Tibial nerve (tissue), 4 donors: ENCODE measurements at regions not wholly inside any gene's neighbourhood (a gene's known extent, or its start where the extent isn't known, plus 50 kb on each side); places are given as distances from the start of the nearest gene placed in this dataset.

Experiments
- DNase-seq, 2 donors: peaks; one replicate each; pipeline ENCODE4 v3.0.0-alpha.2; 2019; ENCODE audit warnings: low spot score in 2 of 2
- H3K27ac ChIP-seq, 4 donors: fragments of 200-600 bp; sonication (generic) in 3 of 4; one replicate each; pipeline ENCODE4 v1.5.1; 2017 to 2019; ENCODE audit warnings: mild to moderate bottlenecking in 1 of 4
- H3K27me3 ChIP-seq, 2 donors: fragments of 200-600 bp; sonication (generic) in 1 of 2; one replicate each; pipeline versions ENCODE4 v1.5.1 to v1.6.0; 2017 to 2019
- H3K36me3 ChIP-seq, 3 donors: fragments of 200-600 bp; sonication (generic); one replicate each; pipeline ENCODE4 v1.5.1; 2018 to 2019
- H3K4me1 ChIP-seq, 4 donors: fragments of 200-600 bp; sonication (generic) in 3 of 4; one replicate each; pipeline ENCODE4 v1.5.1; 2017 to 2019
- H3K4me3 ChIP-seq, 4 donors: fragments of 200-600 bp; sonication (generic) in 3 of 4; one replicate each; pipeline ENCODE4 v1.5.1; 2017 to 2019; ENCODE audit warnings: mild to moderate bottlenecking in 1 of 4, moderate library complexity in 1 of 4
- H3K9me3 ChIP-seq, 4 donors: fragments of 200-600 bp; sonication (generic) in 3 of 4; one replicate each; pipeline ENCODE4 v1.5.1; 2017 to 2019
- EP300 ChIP-seq, 2 donors: sonication (generic); formaldehyde crosslinking; IDR thresholded peaks; one replicate each; pipeline ENCODE4 v1.6.1; 2017; ENCODE audit warnings: antibody characterized with exemption in 2 of 2, mild to moderate bottlenecking in 1 of 2
- POLR2A ChIP-seq, 2 donors: fragments of 450-650 bp; IDR thresholded peaks; one replicate each; pipeline ENCODE4 v1.6.1; 2017; ENCODE audit warnings: antibody characterized with exemption in 2 of 2, mild to moderate bottlenecking in 2 of 2, moderate library complexity in 2 of 2
- WGBS, 2 donors: methylation state at CpG; one replicate each; pipeline ENCODE4 v1.1.5; 2018; 5-methylcytosine and 5-hydroxymethylcytosine counted together
- TF ChIP-seq, protein P1 (sequence below), 5 experiments: fragments of 200-600 bp in 3 of 5; fragments of 450-650 bp in 2 of 5; sonication (generic) in 3 of 5; IDR thresholded peaks; one replicate each; pipeline ENCODE4 v1.5.1; 2016 to 2019; ENCODE audit warnings: antibody characterized with exemption in 5 of 5, mild to moderate bottlenecking in 3 of 5, moderate library complexity in 2 of 5

DNA sequence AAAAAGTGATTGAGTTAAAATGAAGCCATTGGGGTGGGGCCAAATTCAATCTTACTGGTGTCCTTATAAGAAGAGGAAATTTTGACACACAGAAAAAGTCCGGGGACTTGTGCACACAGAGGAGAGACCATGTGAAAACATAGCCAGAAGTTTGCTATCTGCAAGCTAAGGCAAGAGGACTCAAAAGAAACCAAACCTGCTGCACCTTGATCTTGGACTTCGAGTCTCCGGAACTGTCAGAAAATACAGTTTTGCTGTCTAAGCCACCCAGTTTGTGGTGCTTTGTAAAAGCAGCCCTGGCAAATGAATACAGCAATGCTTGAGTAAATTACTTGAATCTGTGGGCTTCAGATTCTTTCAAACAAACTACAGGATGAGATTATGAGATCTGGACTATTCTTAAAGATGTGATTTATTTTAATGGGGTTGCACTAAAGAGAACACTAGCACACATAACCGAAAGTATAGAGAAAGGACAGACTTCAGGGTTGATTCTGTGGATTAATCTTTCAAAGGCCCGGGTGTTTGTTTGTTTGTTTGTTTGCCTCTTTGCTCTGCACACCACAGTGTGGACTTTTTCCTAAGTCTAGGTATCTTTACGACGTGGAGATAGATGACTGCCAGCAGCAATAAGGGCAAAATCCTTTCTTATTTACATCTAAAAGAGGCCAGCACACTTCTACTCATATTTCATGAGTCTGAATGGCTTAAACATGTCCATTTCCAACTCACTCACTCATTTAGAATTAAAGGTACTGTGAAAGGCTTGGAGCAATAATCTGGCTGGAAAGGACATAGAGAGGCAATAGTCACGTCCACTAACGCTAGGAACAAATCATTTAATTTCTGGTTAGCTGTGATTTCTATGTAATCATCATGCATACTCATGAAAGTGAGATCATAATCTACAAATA is 53.9 kb upstream of the SSR3 start:
- peaks cover 0 to 25% (median 5%) of the 10 kb centered on the region in 4 donors for H3K4me1 ChIP-seq
- no peak overlapping the region for H3K4me3 ChIP-seq
- TF ChIP-seq, protein P1, sequence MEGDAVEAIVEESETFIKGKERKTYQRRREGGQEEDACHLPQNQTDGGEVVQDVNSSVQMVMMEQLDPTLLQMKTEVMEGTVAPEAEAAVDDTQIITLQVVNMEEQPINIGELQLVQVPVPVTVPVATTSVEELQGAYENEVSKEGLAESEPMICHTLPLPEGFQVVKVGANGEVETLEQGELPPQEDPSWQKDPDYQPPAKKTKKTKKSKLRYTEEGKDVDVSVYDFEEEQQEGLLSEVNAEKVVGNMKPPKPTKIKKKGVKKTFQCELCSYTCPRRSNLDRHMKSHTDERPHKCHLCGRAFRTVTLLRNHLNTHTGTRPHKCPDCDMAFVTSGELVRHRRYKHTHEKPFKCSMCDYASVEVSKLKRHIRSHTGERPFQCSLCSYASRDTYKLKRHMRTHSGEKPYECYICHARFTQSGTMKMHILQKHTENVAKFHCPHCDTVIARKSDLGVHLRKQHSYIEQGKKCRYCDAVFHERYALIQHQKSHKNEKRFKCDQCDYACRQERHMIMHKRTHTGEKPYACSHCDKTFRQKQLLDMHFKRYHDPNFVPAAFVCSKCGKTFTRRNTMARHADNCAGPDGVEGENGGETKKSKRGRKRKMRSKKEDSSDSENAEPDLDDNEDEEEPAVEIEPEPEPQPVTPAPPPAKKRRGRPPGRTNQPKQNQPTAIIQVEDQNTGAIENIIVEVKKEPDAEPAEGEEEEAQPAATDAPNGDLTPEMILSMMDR (IDR thresholded peaks at IDR 0.05) = no peak
- TF ChIP-seq EP300 (IDR thresholded peaks at IDR 0.05) = no peak
- TF ChIP-seq POLR2A (IDR thresholded peaks at IDR 0.05) = no peak
- H3K27me3 ChIP-seq = no peaks in the 10 kb centered on the region
- WGBS, 2 donors = 83 to 87% methylated on average over 9 of the region's 9 CpGs
- DNase-seq = no peak
- no peaks in the 10 kb centered on the region for H3K36me3 ChIP-seq
- H3K9me3 ChIP-seq = no peaks in the 10 kb centered on the region
- H3K27ac ChIP-seq = no peak overlapping the region

DNA sequence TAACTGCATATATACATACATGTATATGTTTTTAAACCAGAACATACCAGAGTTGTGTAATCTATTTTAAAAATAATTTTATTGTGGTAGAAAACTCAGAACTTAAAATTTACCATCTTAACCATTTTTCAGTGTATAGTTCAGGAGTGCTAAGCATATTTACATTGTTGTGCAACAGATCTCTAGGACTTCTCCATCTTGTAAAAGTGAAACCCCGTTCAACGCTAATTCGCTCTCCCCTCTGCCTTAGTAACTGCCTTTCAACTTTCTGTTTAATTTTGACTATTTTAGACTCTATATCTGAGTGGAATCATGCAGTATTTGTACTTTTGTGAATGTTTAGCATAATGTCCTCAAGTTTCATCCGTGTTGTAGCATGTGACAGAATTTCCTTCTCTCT is 51.8 kb upstream of the SSR3 start:
- Histone ChIP-seq H3K4me3 (no peak overlapping the region), H3K4me1 (peaks cover 0 to 25% (median 5%) of the 10 kb centered on the region in 4 donors), H3K27me3 (no peaks in the 10 kb centered on the region), H3K9me3 (no peaks in the 10 kb centered on the region), H3K27ac (peak overlapping the region in 3 of 4 donors; percentile 66 to 88 (median 77)), H3K36me3 (no peaks in the 10 kb centered on the region)
- DNase-seq = no peak
- 77 to 90% methylated on average over 4 of the region's 4 CpGs for WGBS, 2 donors
- no peak for TF ChIP-seq EP300 (IDR thresholded peaks at IDR 0.05)
- TF ChIP-seq POLR2A (IDR thresholded peaks at IDR 0.05) = no peak
- TF ChIP-seq, protein P1 (IDR thresholded peaks at IDR 0.05) = no peak

DNA sequence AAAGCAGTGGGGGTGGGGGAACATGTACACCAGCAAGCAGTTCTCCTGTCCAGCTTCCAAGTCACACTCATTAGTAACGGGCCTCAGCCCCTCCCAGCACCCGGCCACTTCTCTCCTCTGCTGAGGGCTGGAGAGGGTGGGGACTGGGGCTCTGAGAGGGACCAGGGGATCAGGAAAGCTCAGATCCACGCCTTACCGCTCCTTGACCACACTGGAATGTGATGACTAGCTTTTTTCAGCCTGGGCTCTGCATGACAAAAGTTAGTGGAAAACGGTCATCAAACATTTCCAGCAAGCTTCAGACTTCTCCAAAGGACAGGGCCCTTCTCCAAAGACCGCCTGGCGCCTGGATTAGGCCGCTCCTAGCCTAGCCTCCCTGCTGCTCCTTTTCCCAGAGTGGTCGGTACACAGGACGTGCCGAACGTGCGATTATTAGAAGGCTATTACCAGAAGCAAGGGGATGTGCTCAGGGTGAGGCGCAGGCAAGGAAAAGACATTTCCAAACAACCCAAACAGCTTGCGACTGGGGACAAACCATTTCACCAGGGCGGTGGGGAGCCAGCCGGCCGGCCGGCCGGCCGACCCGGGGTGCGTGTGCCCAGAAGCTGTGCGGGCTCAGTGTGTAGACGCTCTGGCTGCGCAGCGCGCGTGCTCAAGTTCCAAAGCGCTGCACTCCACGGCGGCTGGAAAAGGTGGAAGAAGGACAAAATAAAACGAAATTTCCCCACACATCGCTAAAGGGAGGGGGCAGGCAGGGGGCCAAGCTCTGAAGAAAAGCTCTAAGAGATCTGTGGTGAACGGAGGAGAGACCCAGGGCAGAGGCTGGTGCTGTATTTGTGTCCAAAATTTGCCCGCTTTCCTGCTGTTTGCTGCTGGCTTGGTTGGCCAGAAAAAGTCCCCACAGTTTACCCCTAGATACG is 51.0 kb upstream of the SSR3 start:
- Histone ChIP-seq H3K27me3 (no peaks in the 10 kb centered on the region), H3K4me3 (peak overlapping the region; percentile 26 to 55 (median 42)), H3K36me3 (no peaks in the 10 kb centered on the region), H3K9me3 (no peaks in the 10 kb centered on the region), H3K27ac (peak overlapping the region; percentile 50 to 88 (median 72)), H3K4me1 (peaks cover 0 to 25% (median 5%) of the 10 kb centered on the region in 4 donors)
- peak in 1 of 2 donors; percentile 38 for DNase-seq
- WGBS, 2 donors = 3 to 6% methylated on average over 36 to 37 of the region's 37 CpGs
- TF ChIP-seq EP300 (IDR thresholded peaks at IDR 0.05) (peak in 1 of 2 donors; percentile 14), POLR2A (IDR thresholded peaks at IDR 0.05) (no peak)
- TF ChIP-seq, protein P1 (IDR thresholded peaks at IDR 0.05) = no peak

DNA sequence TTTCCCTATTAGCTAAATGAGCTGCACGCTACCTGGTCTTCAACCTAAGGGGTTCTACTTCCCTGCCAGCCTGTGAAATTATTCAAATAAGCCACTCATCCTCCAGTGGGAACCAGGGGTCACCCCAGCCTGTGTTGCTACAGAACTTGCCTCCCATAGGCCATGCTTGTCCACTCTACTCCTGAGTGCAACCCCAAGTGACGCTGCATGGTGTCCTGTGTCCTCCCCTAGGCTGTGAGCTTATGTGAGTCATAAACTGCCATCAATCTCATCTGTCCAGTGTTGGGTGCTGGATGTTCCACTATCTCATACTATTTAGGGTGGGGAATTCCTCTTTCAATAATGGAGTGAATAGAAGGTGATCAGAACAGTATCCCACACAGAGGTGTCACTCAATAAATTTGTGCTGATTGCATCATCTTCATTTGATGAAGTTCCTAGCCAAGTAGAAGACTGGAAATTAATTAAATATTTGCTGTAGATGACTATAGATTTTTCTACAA is 49.8 kb upstream of the SSR3 start:
- no peaks in the 10 kb centered on the region for H3K27me3 ChIP-seq
- H3K9me3 ChIP-seq = no peaks in the 10 kb centered on the region
- H3K36me3 ChIP-seq = no peaks in the 10 kb centered on the region
- no peak overlapping the region for H3K27ac ChIP-seq
- H3K4me1 ChIP-seq = peaks cover 0 to 21% (median 5%) of the 10 kb centered on the region in 4 donors
- H3K4me3 ChIP-seq = no peak overlapping the region
- TF ChIP-seq POLR2A (IDR thresholded peaks at IDR 0.05) = no peak
- DNase-seq = no peak
- WGBS, 2 donors = 94 to 96% methylated on average over 2 of the region's 2 CpGs
